CD4-positive, alpha-beta T cell (primary cell): ENCODE measurements at regions not wholly inside any gene's neighbourhood (a gene's known extent, or its start where the extent isn't known, plus 50 kb on each side); places are given as distances from the start of the nearest gene placed in this dataset.

ENCODE experiments used
- ATAC-seq: fragments of 200-7000 bp; cut with Tn5 transposase; one replicate; pipeline ENCODE4 v1.10.0; 2022; ENCODE audit warnings: mild to moderate bottlenecking; ENCODE audit not compliant: poor library complexity
- CTCF ChIA-PET: fragments of 350-600 bp; sonication (Branson Sonifier 250); formaldehyde crosslinking; loops from one replicate; lab custom pipeline; 2021; ENCODE audit warnings: antibody characterized with exemption, inconsistent platforms; lab: Charles Lee
- POLR2A ChIA-PET: fragments of 350-600 bp; sonication (Branson Sonifier 250); formaldehyde crosslinking; loops from one replicate; lab custom pipeline; 2021; ENCODE audit warnings: antibody characterized with exemption, inconsistent platforms; lab: Charles Lee
- DNase-seq, 14 experiments: peaks; one replicate each; pipeline ENCODE4 v3.0.0-alpha.2; 2013 to 2020; ENCODE audit warnings: mixed read lengths in 2 of 14
- H3K27ac ChIP-seq, 2 donors: one replicate each; pipeline versions ENCODE4 v1.5.1 to v1.7.0; 2013; ENCODE audit warnings: low read length in 2 of 2, low read depth in 1 of 2, mild to moderate bottlenecking in 1 of 2
- H3K27me3 ChIP-seq, 2 experiments: 1 replicate in 1 of 2; 2 replicates in 1 of 2; pipeline versions ENCODE4 v1.6.1 to v1.7.0; 2013; ENCODE audit warnings: low read length in 2 of 2, control low read depth in 1 of 2, mild to moderate bottlenecking in 1 of 2, moderate library complexity in 1 of 2; ENCODE audit not compliant: insufficient read depth in 2 of 2, control insufficient read depth in 1 of 2
- H3K36me3 ChIP-seq: one replicate; pipeline ENCODE4 v1.6.1; 2013; ENCODE audit warnings: low read length, control low read depth; ENCODE audit not compliant: insufficient read depth
- H3K4me1 ChIP-seq: one replicate; pipeline ENCODE4 v1.6.1; 2013; ENCODE audit warnings: low read length, control low read depth; ENCODE audit not compliant: insufficient read depth
- H3K4me3 ChIP-seq: one replicate; pipeline ENCODE4 v1.5.1; 2013; ENCODE audit warnings: mild to moderate bottlenecking, low read length, moderate library complexity
- H3K9me3 ChIP-seq, 2 experiments: 1 replicate in 1 of 2; 2 replicates in 1 of 2; pipeline versions ENCODE4 v1.6.1 to v1.7.0; 2013; ENCODE audit warnings: low read length in 2 of 2, mild to moderate bottlenecking in 2 of 2, control low read depth in 1 of 2, moderate library complexity in 1 of 2; ENCODE audit not compliant: control insufficient read depth in 1 of 2, insufficient read depth in 1 of 2
- H3K27ac Mint-ChIP-seq: one replicate; pipeline ENCODE4 v1.8.0; 2020; ENCODE audit warnings: mixed read lengths
- H3K27me3 Mint-ChIP-seq: one replicate; pipeline ENCODE4 v1.8.0; 2021; ENCODE audit warnings: mixed read lengths
- H3K36me3 Mint-ChIP-seq: one replicate; pipeline ENCODE4 v1.8.0; 2021; ENCODE audit warnings: low read depth, mixed read lengths
- H3K4me1 Mint-ChIP-seq: one replicate; pipeline ENCODE4 v1.8.0; 2021; ENCODE audit warnings: low read depth, mixed read lengths
- H3K4me3 Mint-ChIP-seq: one replicate; pipeline ENCODE4 v1.8.0; 2020; ENCODE audit warnings: mild to moderate bottlenecking, mixed read lengths
- H3K9me3 Mint-ChIP-seq: one replicate; pipeline ENCODE4 v1.8.0; 2020; ENCODE audit warnings: mixed read lengths
- intact Hi-C, 2 experiments: fragments of 100-400 bp; cut with DNase I in 1 of 2; cut with micrococcal nuclease in 1 of 2; formaldehyde crosslinking; loops; one replicate each; pipeline versions ENCODE4 v1.15.1 to v1.9.0; 2023 to 2025; cut with DNase I, micrococcal nuclease
- TF ChIP-seq, protein P1 (sequence below): fragments of 200-600 bp; IDR thresholded peaks from one replicate; pipeline ENCODE4 v1.8.0; 2022; ENCODE audit warnings: antibody characterized with exemption, mild to moderate bottlenecking

GRCh38 chr2:175293776-175294175, 112.3 kb upstream of the ATP5MC3 start:
- H3K27me3 ChIP-seq = peaks cover 12 to 18% of the 10 kb centered on the region in 2 experiments
- no peaks in the 10 kb centered on the region for H3K9me3 ChIP-seq
- no peak overlapping the region for H3K27ac ChIP-seq
- no peak for ATAC-seq
- H3K27me3 Mint-ChIP-seq = peaks cover 62% of the 10 kb centered on the region
- H3K27ac Mint-ChIP-seq = no peak overlapping the region
- TF ChIP-seq, protein P1, sequence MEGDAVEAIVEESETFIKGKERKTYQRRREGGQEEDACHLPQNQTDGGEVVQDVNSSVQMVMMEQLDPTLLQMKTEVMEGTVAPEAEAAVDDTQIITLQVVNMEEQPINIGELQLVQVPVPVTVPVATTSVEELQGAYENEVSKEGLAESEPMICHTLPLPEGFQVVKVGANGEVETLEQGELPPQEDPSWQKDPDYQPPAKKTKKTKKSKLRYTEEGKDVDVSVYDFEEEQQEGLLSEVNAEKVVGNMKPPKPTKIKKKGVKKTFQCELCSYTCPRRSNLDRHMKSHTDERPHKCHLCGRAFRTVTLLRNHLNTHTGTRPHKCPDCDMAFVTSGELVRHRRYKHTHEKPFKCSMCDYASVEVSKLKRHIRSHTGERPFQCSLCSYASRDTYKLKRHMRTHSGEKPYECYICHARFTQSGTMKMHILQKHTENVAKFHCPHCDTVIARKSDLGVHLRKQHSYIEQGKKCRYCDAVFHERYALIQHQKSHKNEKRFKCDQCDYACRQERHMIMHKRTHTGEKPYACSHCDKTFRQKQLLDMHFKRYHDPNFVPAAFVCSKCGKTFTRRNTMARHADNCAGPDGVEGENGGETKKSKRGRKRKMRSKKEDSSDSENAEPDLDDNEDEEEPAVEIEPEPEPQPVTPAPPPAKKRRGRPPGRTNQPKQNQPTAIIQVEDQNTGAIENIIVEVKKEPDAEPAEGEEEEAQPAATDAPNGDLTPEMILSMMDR = no peak
- DNase-seq = no peak
- no peak overlapping the region for H3K4me3 Mint-ChIP-seq
- ChIA-PET CTCF (interaction anchor here (0.9 kb wide), 1 partner anchor 13 kb away, joined by 3 read pairs; no protein-coding TSS in a partner anchor), POLR2A (no interaction called here)
- H3K4me1 Mint-ChIP-seq = no peaks in the 10 kb centered on the region
- intact Hi-C loops = no loop called here
- H3K4me3 ChIP-seq = no peak overlapping the region
- H3K9me3 Mint-ChIP-seq = no peaks in the 10 kb centered on the region
- no peaks in the 10 kb centered on the region for H3K4me1 ChIP-seq
- H3K36me3 ChIP-seq = no peaks in the 10 kb centered on the region
- H3K36me3 Mint-ChIP-seq = no peaks in the 10 kb centered on the region

- Histone ChIP-seq H3K9me3 (no peaks in the 10 kb centered on the region), H3K27me3 (peaks cover 12 to 18% of the 10 kb centered on the region in 2 experiments), H3K27ac (no peak overlapping the region), H3K4me3 (no peak overlapping the region), H3K36me3 (no peaks in the 10 kb centered on the region), H3K4me1 (no peaks in the 10 kb centered on the region)
- no peak overlapping the region for H3K4me3 Mint-ChIP-seq
- ChIA-PET POLR2A (no interaction called here), CTCF (interaction anchor here (0.9 kb wide), 1 partner anchor 14 kb away, joined by 3 read pairs; no protein-coding TSS in a partner anchor)
- intact Hi-C loops = no loop called here
- H3K27ac Mint-ChIP-seq = no peak overlapping the region
- no peaks in the 10 kb centered on the region for H3K9me3 Mint-ChIP-seq
- no peaks in the 10 kb centered on the region for H3K4me1 Mint-ChIP-seq
- H3K27me3 Mint-ChIP-seq = peaks cover 61% of the 10 kb centered on the region
- no peaks in the 10 kb centered on the region for H3K36me3 Mint-ChIP-seq
- DNase-seq = no peak
- TF ChIP-seq, protein P1 = no peak
- ATAC-seq = no peak
These were observed 111.7 kb upstream of the ATP5MC3 start for GRCh38 chr2:175293195-175293594.

DNA sequence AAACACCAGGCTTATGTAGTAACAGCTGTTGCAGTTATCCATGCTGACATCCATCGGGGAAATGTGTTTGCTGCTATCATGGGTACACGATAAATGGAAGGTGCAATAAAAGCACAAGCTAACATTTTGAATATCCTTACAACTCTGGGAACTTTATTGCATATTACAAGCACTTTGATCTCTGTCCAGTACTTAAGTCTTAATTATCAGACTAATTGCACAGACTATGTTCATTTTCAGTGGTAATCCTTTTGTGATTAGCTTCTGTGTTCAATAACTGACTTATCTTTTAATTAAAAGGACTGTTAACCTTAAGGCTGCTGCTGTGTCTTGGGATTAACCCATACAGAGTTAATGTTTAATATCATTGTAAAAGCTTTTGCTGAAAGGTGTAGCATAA, 101.4 kb upstream of the ATP5MC3 start:
- no peak overlapping the region for H3K27ac ChIP-seq
- peaks cover 9% of the 10 kb centered on the region for H3K27me3 Mint-ChIP-seq
- POLR2A ChIA-PET = no interaction called here

More for the DNA sequence above, 101.4 kb upstream of the ATP5MC3 start:
- Mint-ChIP-seq H3K4me3 (no peak overlapping the region), H3K36me3 (no peaks in the 10 kb centered on the region), H3K4me1 (no peaks in the 10 kb centered on the region), H3K9me3 (no peaks in the 10 kb centered on the region), H3K27ac (no peak overlapping the region)
- no peak for DNase-seq
- Histone ChIP-seq H3K27me3 (no peaks in the 10 kb centered on the region), H3K36me3 (no peaks in the 10 kb centered on the region), H3K4me3 (no peak overlapping the region), H3K9me3 (no peaks in the 10 kb centered on the region), H3K4me1 (no peaks in the 10 kb centered on the region)
- TF ChIP-seq, protein P1 = no peak
- ATAC-seq = no peak
- CTCF ChIA-PET = no interaction called here
- intact Hi-C loops = loop anchor here (1.0 to 10.0 kb wide), 5 partner anchors 172 to 582 kb away; no protein-coding TSS in a partner anchor
